ENCODE measurements at regions not wholly inside any gene's neighbourhood (a gene's known extent, or its start where the extent isn't known, plus 50 kb on each side); places are given as distances from the start of the nearest gene placed in this dataset.
A peak's percentile ranks its signal among the peaks of the same experiment; 100 is the strongest.

GRCh38 chr5:67942421-67942820, 273.1 kb upstream of the PIK3R1 start:
- Histone ChIP-seq H3K27me3 (no peaks in the 10 kb centered on the region), H3K27ac (peak overlapping the region; percentile 26 to 61), H3K4me1 (no peaks in the 10 kb centered on the region), H3K9me3 (no peaks in the 10 kb centered on the region), H3K36me3 (no peaks in the 10 kb centered on the region), H3K4me3 (no peak overlapping the region)
- DNase-seq: no peak
- TF ChIP-seq CTCF (IDR thresholded peaks at IDR 0.05): no peak
- no peak for TF ChIP-seq POLR2A (IDR thresholded peaks at IDR 0.05)
- intact Hi-C loops (cut with DNase I; ENCODE audit: low total_unique reads): no loop called here

GRCh38 chr5:67941614-67942401, 273.7 kb upstream of the PIK3R1 start:
- Histone ChIP-seq H3K4me1 (no peaks in the 10 kb centered on the region), H3K9me3 (no peaks in the 10 kb centered on the region), H3K27ac (peak overlapping the region; percentile 26 to 61), H3K27me3 (no peaks in the 10 kb centered on the region), H3K4me3 (no peak overlapping the region), H3K36me3 (no peaks in the 10 kb centered on the region)
- intact Hi-C loops (cut with DNase I; ENCODE audit: low total_unique reads): no loop called here
- DNase-seq: no peak
- TF ChIP-seq POLR2A (IDR thresholded peaks at IDR 0.05) (no peak), CTCF (IDR thresholded peaks at IDR 0.05) (no peak)

GRCh38 chr5:67935908-67936566, 279.5 kb upstream of the PIK3R1 start:
- no peaks in the 10 kb centered on the region for H3K27me3 ChIP-seq
- no peak overlapping the region for H3K27ac ChIP-seq
- no peak overlapping the region for H3K4me3 ChIP-seq
- DNase-seq: no peak
- H3K36me3 ChIP-seq: no peaks in the 10 kb centered on the region
- no peaks in the 10 kb centered on the region for H3K9me3 ChIP-seq
- intact Hi-C loops (cut with DNase I; ENCODE audit: low total_unique reads): no loop called here
- TF ChIP-seq CTCF (IDR thresholded peaks at IDR 0.05): no peak
- no peak for TF ChIP-seq POLR2A (IDR thresholded peaks at IDR 0.05)
- no peaks in the 10 kb centered on the region for H3K4me1 ChIP-seq

- TF ChIP-seq POLR2A (IDR thresholded peaks at IDR 0.05): no peak
- no peak for TF ChIP-seq CTCF (IDR thresholded peaks at IDR 0.05)
- intact Hi-C loops (cut with DNase I; ENCODE audit: low total_unique reads): no loop called here
- Histone ChIP-seq H3K4me1 (no peaks in the 10 kb centered on the region), H3K36me3 (no peaks in the 10 kb centered on the region), H3K27ac (no peak overlapping the region), H3K9me3 (no peaks in the 10 kb centered on the region), H3K4me3 (no peak overlapping the region), H3K27me3 (no peaks in the 10 kb centered on the region)
- DNase-seq: no peak
These were observed 280.6 kb upstream of the PIK3R1 start for GRCh38 chr5:67934976-67935375.

- Histone ChIP-seq H3K9me3 (no peaks in the 10 kb centered on the region), H3K4me3 (no peak overlapping the region), H3K27me3 (no peaks in the 10 kb centered on the region), H3K36me3 (no peaks in the 10 kb centered on the region), H3K27ac (no peak overlapping the region), H3K4me1 (no peaks in the 10 kb centered on the region)
- DNase-seq: no peak
- TF ChIP-seq POLR2A (IDR thresholded peaks at IDR 0.05): no peak
- TF ChIP-seq CTCF (IDR thresholded peaks at IDR 0.05): no peak
- intact Hi-C loops (cut with DNase I; ENCODE audit: low total_unique reads): no loop called here
These were observed 290.0 kb upstream of the PIK3R1 start for GRCh38 chr5:67925511-67925910.

Measured in uterus (tissue), 3 donors.